ENCODE measurements at regions not wholly inside any gene's neighbourhood (a gene's known extent, or its start where the extent isn't known, plus 50 kb on each side); places are given as distances from the start of the nearest gene placed in this dataset.
"Not testable (repeated sequence)": the region's sequence is repeated elsewhere in the genome, so short reads cannot be mapped to it uniquely, and the experiment has no call there.

DNA sequence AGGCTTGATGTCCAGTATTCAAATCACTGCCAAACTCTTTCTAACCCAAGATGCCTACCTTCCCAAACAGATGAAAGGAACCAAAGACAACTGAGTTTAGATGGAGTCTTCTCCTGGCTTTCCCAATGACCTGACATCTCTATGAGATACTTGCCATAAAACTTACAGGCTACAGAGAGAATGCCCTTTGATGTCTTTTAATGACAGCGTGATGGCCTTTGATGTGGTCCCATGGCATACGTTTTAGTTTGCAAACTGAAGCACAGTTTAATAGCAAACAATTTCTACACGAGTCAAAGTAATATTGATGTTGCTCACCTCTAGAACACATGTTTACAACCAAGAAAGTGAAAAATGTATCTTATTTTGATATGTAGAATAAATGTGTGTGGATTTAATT is 73.2 kb downstream of the ZIC4 start:
- no peaks in the 10 kb centered on the region for H3K27me3 ChIP-seq (ENCODE audit: control insufficient read depth, insufficient read depth, low read length)
- no peaks in the 10 kb centered on the region for H3K36me3 ChIP-seq (ENCODE audit: control insufficient read depth, insufficient read depth, low read length)
- whole genome bisulfite sequencing (ENCODE audit: insufficient coverage, low lambda C conversion rate) = 60% methylated on average over 1 of the region's 3 CpGs
- no peak overlapping the region for H3K27ac ChIP-seq (ENCODE audit: low read length)
- H3K4me3 ChIP-seq (ENCODE audit: low read length) = no peak overlapping the region
- no peaks in the 10 kb centered on the region for H3K4me1 ChIP-seq (ENCODE audit: control insufficient read depth, insufficient read depth, low read length)
- no peaks in the 10 kb centered on the region for H3K9me3 ChIP-seq (ENCODE audit: control insufficient read depth, low read depth, low read length)
- no peak for DNase-seq

GRCh38 chr3:147328711-147329110 is 77.6 kb downstream of the ZIC4 start:
- no CpG with 5 or more reads among the region's 2 CpGs for WGBS (ENCODE audit: insufficient coverage, low lambda C conversion rate)
- no peaks in the 10 kb centered on the region for H3K4me1 ChIP-seq (ENCODE audit: control insufficient read depth, insufficient read depth, low read length)
- H3K4me3 ChIP-seq (ENCODE audit: low read length) = no peak overlapping the region
- no peaks in the 10 kb centered on the region for H3K9me3 ChIP-seq (ENCODE audit: control insufficient read depth, low read depth, low read length)
- H3K36me3 ChIP-seq (ENCODE audit: control insufficient read depth, insufficient read depth, low read length) = no peaks in the 10 kb centered on the region
- H3K27me3 ChIP-seq (ENCODE audit: control insufficient read depth, insufficient read depth, low read length) = no peaks in the 10 kb centered on the region
- no peak overlapping the region for H3K27ac ChIP-seq (ENCODE audit: low read length)
- DNase-seq = no peak

- no peaks in the 10 kb centered on the region for H3K4me1 ChIP-seq (ENCODE audit: control insufficient read depth, insufficient read depth, low read length)
- H3K36me3 ChIP-seq (ENCODE audit: control insufficient read depth, insufficient read depth, low read length) = no peaks in the 10 kb centered on the region
- no peaks in the 10 kb centered on the region for H3K27me3 ChIP-seq (ENCODE audit: control insufficient read depth, insufficient read depth, low read length)
- no peak for DNase-seq
- H3K9me3 ChIP-seq (ENCODE audit: control insufficient read depth, low read depth, low read length) = no peaks in the 10 kb centered on the region
- H3K4me3 ChIP-seq (ENCODE audit: low read length) = no peak overlapping the region
- H3K27ac ChIP-seq (ENCODE audit: low read length) = no peak overlapping the region
These were observed 82.0 kb downstream of the ZIC4 start for GRCh38 chr3:147324356-147324755.

- Histone ChIP-seq H3K9me3 (ENCODE audit: control insufficient read depth, low read depth, low read length) (no peaks in the 10 kb centered on the region), H3K4me1 (ENCODE audit: control insufficient read depth, insufficient read depth, low read length) (no peaks in the 10 kb centered on the region), H3K4me3 (ENCODE audit: low read length) (no peak overlapping the region), H3K27ac (ENCODE audit: low read length) (no peak overlapping the region), H3K36me3 (ENCODE audit: control insufficient read depth, insufficient read depth, low read length) (no peaks in the 10 kb centered on the region), H3K27me3 (ENCODE audit: control insufficient read depth, insufficient read depth, low read length) (no peaks in the 10 kb centered on the region)
- no CpG with 5 or more reads among the region's 3 CpGs for WGBS (ENCODE audit: insufficient coverage, low lambda C conversion rate)
- no peak for DNase-seq
These were observed 87.4 kb downstream of the ZIC4 start for GRCh38 chr3:147318900-147319299.

GRCh38 chr3:147317080-147317479 is 89.3 kb downstream of the ZIC4 start:
- not testable (repeated sequence) for DNase-seq; H3K9me3 ChIP-seq (ENCODE audit: control insufficient read depth, low read depth, low read length); H3K36me3 ChIP-seq (ENCODE audit: control insufficient read depth, insufficient read depth, low read length); H3K4me1 ChIP-seq (ENCODE audit: control insufficient read depth, insufficient read depth, low read length); H3K27me3 ChIP-seq (ENCODE audit: control insufficient read depth, insufficient read depth, low read length); H3K27ac ChIP-seq (ENCODE audit: low read length); H3K4me3 ChIP-seq (ENCODE audit: low read length)
- WGBS (ENCODE audit: insufficient coverage, low lambda C conversion rate) = no CpG with 5 or more reads among the region's 6 CpGs

DNA sequence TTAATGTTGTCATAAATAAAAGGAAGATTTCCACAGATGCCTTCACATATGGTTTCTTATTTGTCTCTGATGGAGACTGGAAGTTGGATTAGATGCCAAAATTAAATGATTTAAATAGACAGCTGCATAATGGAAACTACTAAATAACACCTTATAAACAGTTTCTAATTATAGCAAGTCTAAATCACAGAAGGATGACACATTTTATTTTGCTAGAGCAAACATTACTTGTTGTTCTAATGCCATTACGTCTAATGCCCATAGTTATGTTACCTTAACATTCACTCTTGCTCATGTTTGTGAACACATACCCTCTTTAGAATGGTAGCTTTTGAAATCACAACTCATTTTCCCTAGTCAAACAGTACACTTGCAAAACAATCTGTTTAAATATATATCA is 92.8 kb downstream of the ZIC4 start:
- Histone ChIP-seq H3K27ac (ENCODE audit: low read length) (no peak overlapping the region), H3K4me1 (ENCODE audit: control insufficient read depth, insufficient read depth, low read length) (no peaks in the 10 kb centered on the region), H3K27me3 (ENCODE audit: control insufficient read depth, insufficient read depth, low read length) (no peaks in the 10 kb centered on the region), H3K36me3 (ENCODE audit: control insufficient read depth, insufficient read depth, low read length) (no peaks in the 10 kb centered on the region), H3K9me3 (ENCODE audit: control insufficient read depth, low read depth, low read length) (no peaks in the 10 kb centered on the region), H3K4me3 (ENCODE audit: low read length) (no peak overlapping the region)
- WGBS (ENCODE audit: insufficient coverage, low lambda C conversion rate) = no CpG with 5 or more reads among the region's 1 CpG
- DNase-seq = no peak

GRCh38 chr3:147312786-147313280 is 93.5 kb downstream of the ZIC4 start:
- H3K4me1 ChIP-seq (ENCODE audit: control insufficient read depth, insufficient read depth, low read length) = no peaks in the 10 kb centered on the region
- no peak for DNase-seq
- WGBS (ENCODE audit: insufficient coverage, low lambda C conversion rate) = 0% methylated on average over 1 of the region's 2 CpGs
- H3K9me3 ChIP-seq (ENCODE audit: control insufficient read depth, low read depth, low read length) = no peaks in the 10 kb centered on the region
- no peaks in the 10 kb centered on the region for H3K27me3 ChIP-seq (ENCODE audit: control insufficient read depth, insufficient read depth, low read length)
- no peaks in the 10 kb centered on the region for H3K36me3 ChIP-seq (ENCODE audit: control insufficient read depth, insufficient read depth, low read length)
- no peak overlapping the region for H3K4me3 ChIP-seq (ENCODE audit: low read length)
- H3K27ac ChIP-seq (ENCODE audit: low read length) = no peak overlapping the region

DNA sequence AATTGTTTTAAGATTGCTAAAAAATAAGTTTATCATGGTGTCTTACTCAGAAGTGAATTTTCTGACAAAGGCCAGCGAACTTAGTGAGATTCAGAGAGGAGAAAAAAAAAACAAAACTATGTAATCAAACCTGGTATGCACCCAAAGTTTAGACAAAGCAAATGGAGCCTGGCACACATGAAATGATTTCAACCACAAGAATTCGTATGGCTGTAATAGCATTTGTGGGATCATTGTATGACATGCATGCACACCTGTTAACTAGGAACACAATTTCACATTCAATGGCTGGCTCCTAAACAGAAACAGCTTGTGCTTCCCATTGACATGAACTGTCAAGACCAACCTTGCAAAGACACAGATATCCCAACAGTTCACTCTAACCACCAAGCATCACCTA is 94.6 kb downstream of the ZIC4 start:
- H3K4me1 ChIP-seq (ENCODE audit: control insufficient read depth, insufficient read depth, low read length) = no peaks in the 10 kb centered on the region
- no peaks in the 10 kb centered on the region for H3K36me3 ChIP-seq (ENCODE audit: control insufficient read depth, insufficient read depth, low read length)
- no peaks in the 10 kb centered on the region for H3K9me3 ChIP-seq (ENCODE audit: control insufficient read depth, low read depth, low read length)
- H3K27ac ChIP-seq (ENCODE audit: low read length) = no peak overlapping the region
- no peak for DNase-seq
- no CpG with 5 or more reads among the region's 2 CpGs for WGBS (ENCODE audit: insufficient coverage, low lambda C conversion rate)
- H3K27me3 ChIP-seq (ENCODE audit: control insufficient read depth, insufficient read depth, low read length) = no peaks in the 10 kb centered on the region
- H3K4me3 ChIP-seq (ENCODE audit: low read length) = no peak overlapping the region

DNA sequence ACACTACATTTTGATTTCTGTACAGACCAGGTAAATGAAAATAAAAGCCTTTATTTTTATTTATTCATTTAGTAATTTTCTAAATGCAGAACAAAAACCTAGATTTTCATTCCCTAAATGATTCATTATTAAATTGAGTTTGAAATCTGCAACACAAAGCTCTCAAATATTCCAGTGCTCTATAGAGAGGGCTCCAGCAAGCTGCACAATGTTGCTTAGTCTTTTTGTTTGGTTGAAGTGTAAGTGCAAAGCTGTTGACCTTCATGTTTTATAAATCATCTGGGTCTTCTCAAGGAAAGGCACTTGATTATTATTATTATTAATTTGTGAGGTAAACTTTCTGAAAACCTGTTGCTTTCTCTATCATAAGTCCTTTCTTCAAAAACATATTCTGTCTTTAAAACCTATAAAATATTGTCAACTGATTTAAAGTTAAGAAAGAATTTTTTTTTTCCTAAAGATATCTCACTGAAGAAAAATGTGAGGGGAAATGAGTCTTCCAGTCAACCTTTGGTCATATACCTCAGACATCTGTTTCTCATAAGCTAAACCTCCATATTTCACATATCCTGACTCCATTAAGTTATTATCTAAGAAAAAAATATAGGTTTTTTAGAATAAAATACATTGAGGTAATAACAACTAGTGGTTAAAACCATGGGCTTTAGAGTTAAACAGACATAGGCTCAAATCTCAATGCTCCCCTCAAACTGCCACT is 100.7 kb downstream of the ZIC4 start:
- no peaks in the 10 kb centered on the region for H3K36me3 ChIP-seq (ENCODE audit: control insufficient read depth, insufficient read depth, low read length)
- no peaks in the 10 kb centered on the region for H3K9me3 ChIP-seq (ENCODE audit: control insufficient read depth, low read depth, low read length)
- DNase-seq = no peak
- H3K27ac ChIP-seq (ENCODE audit: low read length) = no peak overlapping the region
- no peak overlapping the region for H3K4me3 ChIP-seq (ENCODE audit: low read length)
- no peaks in the 10 kb centered on the region for H3K27me3 ChIP-seq (ENCODE audit: control insufficient read depth, insufficient read depth, low read length)
- no peaks in the 10 kb centered on the region for H3K4me1 ChIP-seq (ENCODE audit: control insufficient read depth, insufficient read depth, low read length)

GRCh38 chr3:147304756-147305155 is 101.6 kb downstream of the ZIC4 start:
- Histone ChIP-seq H3K4me3 (ENCODE audit: low read length) (no peak overlapping the region), H3K36me3 (ENCODE audit: control insufficient read depth, insufficient read depth, low read length) (no peaks in the 10 kb centered on the region), H3K27me3 (ENCODE audit: control insufficient read depth, insufficient read depth, low read length) (no peaks in the 10 kb centered on the region), H3K27ac (ENCODE audit: low read length) (no peak overlapping the region), H3K9me3 (ENCODE audit: control insufficient read depth, low read depth, low read length) (no peaks in the 10 kb centered on the region), H3K4me1 (ENCODE audit: control insufficient read depth, insufficient read depth, low read length) (no peaks in the 10 kb centered on the region)
- WGBS (ENCODE audit: insufficient coverage, low lambda C conversion rate) = 71% methylated on average over 1 of the region's 4 CpGs
- DNase-seq = no peak

DNA sequence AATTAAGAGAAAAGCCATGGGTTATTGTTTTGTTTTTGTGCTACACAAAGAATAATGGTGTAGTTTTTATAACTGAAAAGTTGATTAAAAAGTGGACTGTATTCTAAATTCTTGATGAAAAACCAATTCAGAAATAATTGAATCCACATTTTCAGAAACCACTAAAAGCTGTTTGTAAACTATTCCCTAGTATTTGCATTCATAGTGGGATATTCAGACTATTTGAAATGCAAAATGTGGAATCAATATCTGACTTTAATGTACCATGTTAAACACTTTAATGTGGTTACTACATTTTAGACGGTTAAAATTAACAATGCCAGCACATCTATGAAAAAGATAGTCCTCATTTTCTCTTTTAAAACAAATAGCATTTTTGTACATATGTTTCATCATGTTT is 104.6 kb downstream of the ZIC4 start:
- no peaks in the 10 kb centered on the region for H3K4me1 ChIP-seq (ENCODE audit: control insufficient read depth, insufficient read depth, low read length)
- WGBS (ENCODE audit: insufficient coverage, low lambda C conversion rate) = 100% methylated on average over 1 of the region's 1 CpG
- no peaks in the 10 kb centered on the region for H3K9me3 ChIP-seq (ENCODE audit: control insufficient read depth, low read depth, low read length)
- no peaks in the 10 kb centered on the region for H3K27me3 ChIP-seq (ENCODE audit: control insufficient read depth, insufficient read depth, low read length)
- H3K4me3 ChIP-seq (ENCODE audit: low read length) = no peak overlapping the region
- H3K27ac ChIP-seq (ENCODE audit: low read length) = no peak overlapping the region
- H3K36me3 ChIP-seq (ENCODE audit: control insufficient read depth, insufficient read depth, low read length) = no peaks in the 10 kb centered on the region
- no peak for DNase-seq
